CD4-positive, alpha-beta T cell (primary cell): ENCODE measurements at regions not wholly inside any gene's neighbourhood (a gene's known extent, or its start where the extent isn't known, plus 50 kb on each side); places are given as distances from the start of the nearest gene placed in this dataset.
"Not testable (repeated sequence)": the region's sequence is repeated elsewhere in the genome, so short reads cannot be mapped to it uniquely, and the experiment has no call there.

Experiments used
- ATAC-seq: fragments of 200-7000 bp; cut with Tn5 transposase; one replicate; pipeline ENCODE4 v1.10.0; 2022; ENCODE audit warnings: mild to moderate bottlenecking; ENCODE audit not compliant: poor library complexity
- CTCF ChIA-PET: fragments of 350-600 bp; sonication (Branson Sonifier 250); formaldehyde crosslinking; loops from one replicate; lab custom pipeline; 2021; ENCODE audit warnings: antibody characterized with exemption, inconsistent platforms; lab: Charles Lee
- POLR2A ChIA-PET: fragments of 350-600 bp; sonication (Branson Sonifier 250); formaldehyde crosslinking; loops from one replicate; lab custom pipeline; 2021; ENCODE audit warnings: antibody characterized with exemption, inconsistent platforms; lab: Charles Lee
- DNase-seq, 14 experiments: peaks; one replicate each; pipeline ENCODE4 v3.0.0-alpha.2; 2013 to 2020; ENCODE audit warnings: mixed read lengths in 2 of 14
- H3K27ac ChIP-seq, 2 donors: one replicate each; pipeline versions ENCODE4 v1.5.1 to v1.7.0; 2013; ENCODE audit warnings: low read length in 2 of 2, low read depth in 1 of 2, mild to moderate bottlenecking in 1 of 2
- H3K27me3 ChIP-seq, 2 experiments: 1 replicate in 1 of 2; 2 replicates in 1 of 2; pipeline versions ENCODE4 v1.6.1 to v1.7.0; 2013; ENCODE audit warnings: low read length in 2 of 2, control low read depth in 1 of 2, mild to moderate bottlenecking in 1 of 2, moderate library complexity in 1 of 2; ENCODE audit not compliant: insufficient read depth in 2 of 2, control insufficient read depth in 1 of 2
- H3K36me3 ChIP-seq: one replicate; pipeline ENCODE4 v1.6.1; 2013; ENCODE audit warnings: low read length, control low read depth; ENCODE audit not compliant: insufficient read depth
- H3K4me1 ChIP-seq: one replicate; pipeline ENCODE4 v1.6.1; 2013; ENCODE audit warnings: low read length, control low read depth; ENCODE audit not compliant: insufficient read depth
- H3K4me3 ChIP-seq: one replicate; pipeline ENCODE4 v1.5.1; 2013; ENCODE audit warnings: mild to moderate bottlenecking, low read length, moderate library complexity
- H3K9me3 ChIP-seq, 2 experiments: 1 replicate in 1 of 2; 2 replicates in 1 of 2; pipeline versions ENCODE4 v1.6.1 to v1.7.0; 2013; ENCODE audit warnings: low read length in 2 of 2, mild to moderate bottlenecking in 2 of 2, control low read depth in 1 of 2, moderate library complexity in 1 of 2; ENCODE audit not compliant: control insufficient read depth in 1 of 2, insufficient read depth in 1 of 2
- H3K27ac Mint-ChIP-seq: one replicate; pipeline ENCODE4 v1.8.0; 2020; ENCODE audit warnings: mixed read lengths
- H3K27me3 Mint-ChIP-seq: one replicate; pipeline ENCODE4 v1.8.0; 2021; ENCODE audit warnings: mixed read lengths
- H3K36me3 Mint-ChIP-seq: one replicate; pipeline ENCODE4 v1.8.0; 2021; ENCODE audit warnings: low read depth, mixed read lengths
- H3K4me1 Mint-ChIP-seq: one replicate; pipeline ENCODE4 v1.8.0; 2021; ENCODE audit warnings: low read depth, mixed read lengths
- H3K4me3 Mint-ChIP-seq: one replicate; pipeline ENCODE4 v1.8.0; 2020; ENCODE audit warnings: mild to moderate bottlenecking, mixed read lengths
- H3K9me3 Mint-ChIP-seq: one replicate; pipeline ENCODE4 v1.8.0; 2020; ENCODE audit warnings: mixed read lengths
- intact Hi-C, 2 experiments: fragments of 100-400 bp; cut with DNase I in 1 of 2; cut with micrococcal nuclease in 1 of 2; formaldehyde crosslinking; loops; one replicate each; pipeline versions ENCODE4 v1.15.1 to v1.9.0; 2023 to 2025; cut with DNase I, micrococcal nuclease

- not testable (repeated sequence) for H3K27me3 Mint-ChIP-seq
Observed at GRCh38 chr16:29348123-29348690, 58.3 kb downstream of the NPIPB11 start.

DNA sequence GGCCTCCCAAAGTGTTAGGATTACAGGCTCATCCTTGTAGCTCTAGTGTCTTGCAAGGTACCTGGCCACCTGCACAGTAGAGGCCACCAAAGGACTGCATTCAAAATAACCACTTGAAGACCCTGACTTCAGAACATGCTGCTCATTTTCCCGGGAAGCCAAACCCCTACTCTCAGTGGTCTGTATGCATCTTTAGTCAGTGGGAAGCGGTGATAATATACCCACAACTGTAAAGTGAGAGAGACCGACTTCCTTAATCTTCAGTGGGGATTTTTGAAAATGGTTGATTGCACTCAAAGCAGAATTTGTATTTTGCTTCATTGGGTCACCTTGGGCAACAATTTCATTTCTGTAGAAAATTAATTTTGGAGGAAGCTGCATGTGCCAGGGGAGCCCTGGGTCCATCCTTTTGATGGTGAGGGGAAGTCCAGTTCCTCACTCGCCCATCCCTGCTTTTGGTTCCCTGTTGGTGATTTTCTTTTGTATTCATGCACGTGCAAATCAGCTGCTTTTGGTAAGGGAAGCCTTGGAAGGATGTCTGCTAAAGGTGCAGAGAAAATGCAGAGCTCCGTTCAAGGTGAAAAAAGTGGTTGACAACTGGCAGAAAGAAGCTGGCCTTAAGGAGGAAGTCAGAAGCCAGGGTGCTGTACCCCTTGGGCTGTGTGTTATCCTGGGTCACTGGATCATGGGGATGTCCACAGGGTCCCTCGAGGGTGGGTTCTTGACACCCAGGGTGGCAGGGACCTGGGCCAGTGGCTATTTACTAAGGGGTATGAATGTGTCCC is 59.5 kb downstream of the NPIPB11 start:
- CTCF ChIA-PET, H3K4me1 ChIP-seq, H3K27ac Mint-ChIP-seq, H3K4me3 Mint-ChIP-seq, H3K27me3 Mint-ChIP-seq, POLR2A ChIA-PET, H3K9me3 Mint-ChIP-seq, H3K27me3 ChIP-seq, H3K4me3 ChIP-seq, ATAC-seq, H3K4me1 Mint-ChIP-seq, H3K27ac ChIP-seq, H3K9me3 ChIP-seq, H3K36me3 ChIP-seq, H3K36me3 Mint-ChIP-seq, intact Hi-C loops: not testable (repeated sequence)
- DNase-seq = peak in 1 of 14 experiments; percentile 13

More at GRCh38 chr16:29348123-29348690, 58.3 kb downstream of the NPIPB11 start:
- H3K4me1 ChIP-seq, H3K4me3 Mint-ChIP-seq, H3K27ac ChIP-seq, H3K36me3 ChIP-seq, DNase-seq, ATAC-seq, H3K27ac Mint-ChIP-seq, H3K4me1 Mint-ChIP-seq, H3K36me3 Mint-ChIP-seq, intact Hi-C loops, H3K27me3 ChIP-seq, POLR2A ChIA-PET, CTCF ChIA-PET, H3K9me3 ChIP-seq, H3K9me3 Mint-ChIP-seq, H3K4me3 ChIP-seq: not testable (repeated sequence)

DNA sequence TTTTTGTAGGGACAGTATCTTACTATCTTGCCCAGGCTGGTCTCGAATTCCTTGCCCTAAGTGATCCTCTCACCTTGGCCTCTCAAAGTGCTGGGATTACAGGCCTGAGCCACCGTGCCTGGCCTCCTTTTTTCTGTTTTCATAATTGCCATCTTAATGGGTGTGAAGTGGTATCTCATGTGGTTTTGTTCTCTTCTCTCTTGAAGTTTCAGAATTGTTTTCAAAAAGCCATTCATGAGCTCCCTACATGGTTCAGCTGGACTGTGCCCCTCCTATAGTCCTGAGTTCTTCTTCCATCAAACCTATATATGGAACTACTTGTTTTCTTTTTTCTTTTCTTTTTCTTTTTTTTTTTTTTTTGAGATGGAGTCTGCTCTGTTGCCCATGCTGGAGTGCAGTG is 60.3 kb downstream of the NPIPB11 start:
- H3K4me3 ChIP-seq, H3K27ac ChIP-seq, H3K9me3 ChIP-seq, H3K27me3 ChIP-seq, H3K36me3 Mint-ChIP-seq, H3K27ac Mint-ChIP-seq, CTCF ChIA-PET, ATAC-seq, H3K4me1 ChIP-seq, H3K36me3 ChIP-seq, POLR2A ChIA-PET, DNase-seq, H3K27me3 Mint-ChIP-seq, H3K9me3 Mint-ChIP-seq, H3K4me3 Mint-ChIP-seq, intact Hi-C loops, H3K4me1 Mint-ChIP-seq: not testable (repeated sequence)

DNA sequence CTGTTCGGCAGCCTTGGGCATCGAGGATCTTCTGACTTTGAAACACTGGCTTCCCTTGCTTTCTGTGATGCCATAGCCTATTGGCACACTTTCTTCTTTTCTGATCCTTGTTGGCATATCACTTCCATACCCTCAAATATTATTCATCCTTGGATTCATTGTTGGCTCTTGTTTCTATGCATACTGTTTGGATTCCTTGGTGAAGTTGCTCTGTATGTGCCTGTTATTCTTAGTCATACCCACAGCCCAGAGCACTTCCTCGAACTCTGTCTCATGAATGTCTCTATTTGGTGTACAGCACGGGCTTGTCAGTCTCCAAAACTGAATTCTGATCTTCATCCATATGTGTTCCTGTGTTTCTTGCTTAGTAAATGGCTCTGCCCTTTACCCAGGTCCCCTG is 63.6 kb downstream of the NPIPB11 start:
- CTCF ChIA-PET, H3K4me1 Mint-ChIP-seq, H3K9me3 ChIP-seq, H3K27me3 Mint-ChIP-seq, H3K36me3 ChIP-seq, H3K27me3 ChIP-seq, H3K9me3 Mint-ChIP-seq, intact Hi-C loops, H3K36me3 Mint-ChIP-seq, H3K4me3 ChIP-seq, H3K27ac ChIP-seq, H3K4me1 ChIP-seq, H3K27ac Mint-ChIP-seq, ATAC-seq, POLR2A ChIA-PET, H3K4me3 Mint-ChIP-seq, DNase-seq: not testable (repeated sequence)

DNA sequence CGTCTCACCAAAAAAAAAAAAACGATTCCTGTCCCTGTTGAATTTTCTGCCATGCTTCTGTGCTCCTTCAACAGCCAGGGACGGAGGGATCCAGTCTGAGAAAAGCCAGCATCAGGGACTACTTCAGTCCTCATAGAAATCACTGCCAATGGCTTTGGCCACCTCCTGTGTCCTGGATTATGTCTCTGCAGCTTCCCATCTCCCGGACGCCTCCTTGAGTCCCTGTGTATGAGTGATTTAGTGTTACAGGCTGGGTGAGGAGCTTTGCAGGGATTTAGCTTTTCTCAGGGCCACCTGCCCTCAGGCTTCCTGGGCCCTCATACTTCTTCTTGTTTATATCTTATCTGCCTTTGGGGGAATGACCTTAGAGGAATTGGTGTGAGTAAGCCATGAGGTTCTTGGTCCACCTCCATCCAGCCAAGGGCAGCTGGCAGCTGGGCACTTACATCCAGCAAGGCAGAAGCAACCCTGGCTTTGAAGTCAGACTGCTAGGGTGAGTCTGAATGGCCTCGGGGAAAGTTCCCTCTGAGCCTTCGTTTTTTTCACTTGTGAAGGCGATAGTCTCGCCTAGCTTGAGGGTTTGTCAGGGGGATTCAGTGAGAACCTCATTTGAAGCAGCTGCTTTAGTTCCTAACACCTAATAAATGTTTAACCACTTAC is 65.6 kb downstream of the NPIPB11 start:
- H3K4me1 ChIP-seq, H3K27ac ChIP-seq, ATAC-seq, DNase-seq, H3K4me3 Mint-ChIP-seq, H3K27ac Mint-ChIP-seq, H3K36me3 ChIP-seq, H3K4me1 Mint-ChIP-seq, CTCF ChIA-PET, H3K9me3 Mint-ChIP-seq, H3K4me3 ChIP-seq, POLR2A ChIA-PET, intact Hi-C loops, H3K27me3 ChIP-seq, H3K9me3 ChIP-seq, H3K36me3 Mint-ChIP-seq, H3K27me3 Mint-ChIP-seq: not testable (repeated sequence)

GRCh38 chr16:29340235-29340634 is 66.3 kb downstream of the NPIPB11 start:
- intact Hi-C loops, H3K4me1 ChIP-seq, H3K36me3 Mint-ChIP-seq, H3K4me3 Mint-ChIP-seq, H3K36me3 ChIP-seq, DNase-seq, ATAC-seq, CTCF ChIA-PET, H3K27ac Mint-ChIP-seq, H3K27me3 ChIP-seq, H3K9me3 Mint-ChIP-seq, H3K27me3 Mint-ChIP-seq, H3K9me3 ChIP-seq, H3K4me1 Mint-ChIP-seq, H3K4me3 ChIP-seq, H3K27ac ChIP-seq, POLR2A ChIA-PET: not testable (repeated sequence)
